Ammon's horn (tissue), 1 donor: ENCODE measurements at regions not wholly inside any gene's neighbourhood (a gene's known extent, or its start where the extent isn't known, plus 50 kb on each side); places are given as distances from the start of the nearest gene placed in this dataset.

ENCODE experiments used
- DNase-seq: peaks from one replicate; pipeline ENCODE4 v3.0.0-alpha.2; 2016; ENCODE audit warnings: low spot score

GRCh38 chr2:54392555-54393324, 63.4 kb upstream of the SPTBN1 start:
- no peak for DNase-seq

DNA sequence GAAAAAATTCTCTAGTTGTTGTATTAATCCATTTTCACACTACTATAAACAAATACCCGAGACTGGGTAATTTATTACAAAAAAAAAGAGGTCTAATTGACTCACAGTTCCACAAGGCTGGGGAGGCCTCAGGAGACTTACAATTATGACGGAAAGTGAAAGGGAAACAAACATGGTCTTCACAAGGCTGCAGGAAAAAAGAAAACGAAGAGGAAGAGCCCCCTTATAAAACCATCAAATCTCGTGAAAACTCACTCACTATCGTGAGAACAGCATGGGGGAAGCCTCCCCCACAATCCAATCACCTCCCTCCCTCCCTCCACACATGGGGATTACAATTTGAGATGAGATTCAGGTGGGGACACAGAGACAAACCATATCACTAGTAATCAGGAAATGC, 61.7 kb upstream of the SPTBN1 start:
- no peak for DNase-seq

DNA sequence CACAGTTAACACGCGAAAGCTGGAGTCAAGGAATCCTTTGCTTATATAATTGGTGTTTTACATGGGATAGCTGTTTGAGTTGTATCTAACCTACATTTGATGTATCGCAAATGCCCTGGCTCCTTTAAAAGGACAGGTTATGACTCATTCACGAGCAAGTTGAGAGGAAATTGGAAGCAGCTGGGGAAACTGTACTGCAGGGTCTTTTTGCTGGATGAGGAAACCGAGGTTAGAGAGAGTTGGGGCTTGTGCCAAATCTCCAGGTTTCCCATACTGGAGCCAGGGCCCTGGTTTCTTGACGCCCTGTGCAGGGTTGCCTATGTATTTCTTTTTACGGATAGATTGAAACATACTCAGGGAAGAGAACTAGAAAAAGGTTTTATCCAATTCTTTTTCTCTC, 60.0 kb upstream of the SPTBN1 start:
- no peak for DNase-seq

- no peak for DNase-seq
These were observed 59.3 kb upstream of the SPTBN1 start for GRCh38 chr2:54396798-54397197.

DNA sequence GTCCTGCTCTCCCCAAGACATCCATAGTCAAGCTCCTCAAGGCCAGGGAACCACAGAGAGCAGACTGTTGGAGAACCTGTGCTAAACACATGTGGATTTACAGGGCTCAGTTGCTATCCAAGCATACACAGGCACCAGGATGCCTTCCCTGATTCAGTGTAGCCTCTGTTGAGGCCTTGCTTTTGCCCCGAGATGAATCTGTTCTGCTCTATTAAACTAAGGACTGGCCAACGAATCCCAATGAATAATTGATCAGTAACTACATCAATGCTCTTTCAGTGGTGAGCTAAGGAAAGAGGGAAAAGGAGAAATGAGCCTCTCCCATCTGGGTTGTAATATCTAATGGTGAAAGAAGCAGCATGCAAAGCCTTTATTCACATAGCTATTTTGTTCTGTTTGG, 58.7 kb upstream of the SPTBN1 start:
- DNase-seq: no peak

- DNase-seq: no peak
These were observed 54.6 kb upstream of the SPTBN1 start for GRCh38 chr2:54401554-54401953.

DNA sequence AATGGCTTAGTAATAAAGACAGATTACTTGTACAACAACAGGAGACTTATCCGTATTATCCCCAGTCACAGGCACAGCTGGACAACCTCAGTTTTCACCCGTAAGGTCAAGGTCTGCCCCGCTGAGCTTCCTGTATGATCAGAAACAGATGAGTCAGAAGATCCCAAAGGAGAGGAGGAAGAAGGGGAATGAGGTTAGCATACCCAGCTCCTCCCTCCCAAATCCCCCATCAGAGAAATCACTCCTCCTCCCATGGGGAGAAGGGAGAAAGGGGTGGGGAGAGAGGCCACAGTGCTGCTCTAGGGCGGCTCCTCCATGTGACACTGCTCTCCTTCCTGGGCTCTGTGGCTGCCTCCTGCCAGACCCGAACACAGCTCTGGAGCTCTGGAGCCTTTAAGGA, 53.8 kb upstream of the SPTBN1 start:
- DNase-seq: no peak

DNA sequence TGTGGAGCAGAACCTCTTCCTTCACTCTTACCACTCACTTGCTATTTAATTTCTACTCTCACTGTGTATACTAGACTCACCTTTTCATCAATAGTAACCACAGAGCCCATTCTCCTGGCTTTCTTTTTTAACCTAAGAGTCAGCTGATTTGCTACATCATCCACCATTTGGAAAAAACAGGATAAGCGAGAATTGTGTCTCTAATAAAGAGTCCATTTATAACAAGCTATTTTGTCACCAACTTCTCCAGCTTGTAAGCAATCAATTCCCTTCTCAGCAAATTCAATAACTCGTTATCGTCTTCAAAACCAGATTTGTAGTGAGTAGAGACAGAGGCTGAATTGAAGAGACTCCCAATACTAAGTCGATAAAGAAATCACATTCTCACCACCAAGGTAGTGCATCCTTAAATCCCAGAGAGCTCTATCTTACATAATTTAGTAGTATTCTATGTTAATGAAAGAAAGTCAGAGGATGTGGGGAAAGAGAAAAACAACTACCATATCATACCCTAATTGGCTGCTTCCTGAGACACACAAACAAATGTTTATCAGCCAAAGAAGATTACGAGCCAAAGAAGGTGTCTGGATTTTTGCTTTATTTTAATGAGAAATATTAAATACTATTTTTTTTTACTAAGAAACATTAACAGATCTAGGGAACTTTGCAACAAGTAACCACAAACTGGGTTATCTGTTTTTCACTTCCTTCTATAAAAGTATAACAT, 52.5 kb upstream of the SPTBN1 start:
- DNase-seq: no peak

DNA sequence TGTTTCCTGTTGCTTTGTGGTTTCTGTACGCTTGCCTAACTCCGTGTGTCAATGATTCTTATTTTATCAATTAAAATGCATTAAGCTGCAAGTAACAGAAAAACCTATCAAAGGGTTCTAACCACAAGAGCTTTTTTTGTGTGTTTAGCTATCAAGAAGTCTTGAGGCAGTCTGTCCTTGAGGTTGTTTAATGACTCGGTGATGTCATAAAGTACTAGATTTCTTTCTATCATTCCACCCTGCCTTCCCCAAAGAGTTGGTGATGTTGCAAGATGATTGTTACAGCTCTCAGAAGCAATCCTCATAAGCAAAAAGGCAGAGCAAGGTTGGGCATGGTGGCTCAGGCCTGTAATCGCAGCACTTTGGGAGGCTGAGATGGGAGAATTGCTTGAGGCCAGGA, 51.9 kb upstream of the SPTBN1 start:
- no peak for DNase-seq

DNA sequence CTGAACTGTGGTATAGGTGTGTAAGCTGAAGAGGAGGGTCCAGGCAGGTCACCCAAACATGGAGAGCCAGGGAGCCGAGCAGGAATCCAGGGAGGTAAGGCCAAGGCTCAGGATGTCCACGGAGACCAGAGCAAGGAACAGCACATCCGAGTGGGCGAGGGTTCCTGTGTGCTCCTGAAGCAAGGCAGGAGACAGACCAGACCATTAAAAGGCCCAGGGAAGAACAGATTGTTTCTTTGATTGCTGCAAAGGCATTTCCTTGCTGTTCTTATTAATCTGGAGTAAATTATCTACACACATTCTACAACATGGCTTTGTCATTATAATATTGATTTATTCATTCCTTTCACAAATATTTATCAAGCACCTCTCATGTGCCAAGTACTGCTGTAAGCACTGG, 50.1 kb upstream of the SPTBN1 start:
- no peak for DNase-seq
